Loucy (cell line): ENCODE measurements at regions not wholly inside any gene's neighbourhood (a gene's known extent, or its start where the extent isn't known, plus 50 kb on each side); places are given as distances from the start of the nearest gene placed in this dataset.

Experiments
- H2AFZ ChIP-seq: fragments of 200-600 bp; sonication (generic); 2 replicates; pipeline ENCODE4 v1.6.0; 2016; ENCODE audit warnings: antibody characterized with exemption, mild to moderate bottlenecking, low read length, moderate library complexity
- H3F3A ChIP-seq: fragments of 200-600 bp; 2 replicates; pipeline ENCODE4 v1.6.0; 2016; ENCODE audit warnings: antibody characterized with exemption, low read depth, mild to moderate bottlenecking
- H3K27me3 ChIP-seq: fragments of 200-600 bp; sonication (generic); 2 replicates; pipeline ENCODE4 v1.6.1; 2014; ENCODE audit warnings: low read length, mild to moderate bottlenecking; ENCODE audit not compliant: insufficient read depth, poor library complexity, severe bottlenecking
- H3K36me3 ChIP-seq: fragments of 200-600 bp; sonication (generic); 2 replicates; pipeline ENCODE4 v1.6.1; 2016; ENCODE audit warnings: low read length; ENCODE audit not compliant: insufficient read depth
- H3K4me1 ChIP-seq: fragments of 200-600 bp; sonication (generic); 2 replicates; pipeline ENCODE4 v1.5.1; 2014; ENCODE audit warnings: low read length, mild to moderate bottlenecking; ENCODE audit not compliant: insufficient read depth, poor library complexity, severe bottlenecking
- H3K4me2 ChIP-seq: fragments of 200-600 bp; sonication (generic); 2 replicates; pipeline ENCODE4 v1.6.0; 2014; ENCODE audit warnings: antibody characterized with exemption, low read length, low read depth, mild to moderate bottlenecking; ENCODE audit not compliant: poor library complexity, severe bottlenecking
- H3K4me3 ChIP-seq: fragments of 200-600 bp; sonication (generic); 2 replicates; pipeline ENCODE4 v1.5.1; 2014; ENCODE audit warnings: low read length, mild to moderate bottlenecking, mixed read lengths; ENCODE audit not compliant: poor library complexity, severe bottlenecking
- H3K79me2 ChIP-seq: fragments of 200-600 bp; sonication (generic); 2 replicates; pipeline ENCODE4 v1.6.1; 2014; ENCODE audit warnings: low read length; ENCODE audit not compliant: insufficient read depth
- H3K9ac ChIP-seq: fragments of 200-600 bp; sonication (generic); 2 replicates; pipeline ENCODE4 v1.6.0; 2014; ENCODE audit warnings: mild to moderate bottlenecking, low read depth, low read length, moderate library complexity; ENCODE audit not compliant: poor library complexity, severe bottlenecking
- H3K9me2 ChIP-seq: fragments of 200-600 bp; sonication (generic); replicated peaks from 2 replicates; pipeline ENCODE4 v1.6.1; 2016; ENCODE audit warnings: low read depth, low read length, mixed read lengths
- H3K9me3 ChIP-seq: fragments of 200-600 bp; sonication (generic); 2 replicates; pipeline ENCODE4 v1.6.1; 2014; ENCODE audit warnings: mild to moderate bottlenecking, antibody characterized with exemption, low read length, low read depth; ENCODE audit not compliant: insufficient read depth
- H4K20me1 ChIP-seq: fragments of 200-600 bp; sonication (generic); 2 replicates; pipeline ENCODE4 v1.6.0; 2014; ENCODE audit warnings: antibody characterized with exemption, low read length, mild to moderate bottlenecking; ENCODE audit not compliant: insufficient read depth, poor library complexity, severe bottlenecking
- EZH2phosphoT487 ChIP-seq: fragments of 200-600 bp; IDR thresholded peaks from 2 replicates; pipeline ENCODE4 v1.6.1; 2018; ENCODE audit warnings: antibody characterized with exemption, mild to moderate bottlenecking, moderate library complexity, borderline replicate concordance
- TF ChIP-seq, protein P1 (sequence below): fragments of 200-600 bp; sonication (generic); conservative IDR thresholded peaks from 2 replicates; pipeline ENCODE4 v1.5.1; 2014; ENCODE audit warnings: mild to moderate bottlenecking, antibody characterized with exemption, low read length

DNA sequence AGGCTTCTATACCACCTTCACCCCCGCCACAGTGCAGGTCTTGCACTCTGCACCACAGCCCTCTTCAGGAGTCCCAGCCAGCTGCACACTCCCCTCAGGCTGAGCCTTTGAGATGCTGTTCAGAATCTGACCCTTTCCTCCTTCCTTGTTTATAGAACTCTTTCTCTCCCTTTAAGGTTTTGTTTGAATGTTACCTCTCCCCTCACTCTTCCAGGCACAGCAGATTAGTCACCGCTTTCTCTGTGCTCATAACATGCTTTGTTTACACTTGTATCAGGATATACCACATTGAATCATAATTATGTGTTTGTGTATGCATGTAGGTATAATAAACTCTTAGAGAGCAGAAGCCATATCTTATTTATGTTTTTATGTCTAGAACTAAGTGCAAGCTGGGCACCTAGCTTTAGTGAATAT is 168.4 kb upstream of the BCL6 start:
- peaks cover 70% of the 10 kb centered on the region for H3K4me1 ChIP-seq
- H2AFZ ChIP-seq: no peak overlapping the region; the same call in 1 of the 2 replicates

DNA sequence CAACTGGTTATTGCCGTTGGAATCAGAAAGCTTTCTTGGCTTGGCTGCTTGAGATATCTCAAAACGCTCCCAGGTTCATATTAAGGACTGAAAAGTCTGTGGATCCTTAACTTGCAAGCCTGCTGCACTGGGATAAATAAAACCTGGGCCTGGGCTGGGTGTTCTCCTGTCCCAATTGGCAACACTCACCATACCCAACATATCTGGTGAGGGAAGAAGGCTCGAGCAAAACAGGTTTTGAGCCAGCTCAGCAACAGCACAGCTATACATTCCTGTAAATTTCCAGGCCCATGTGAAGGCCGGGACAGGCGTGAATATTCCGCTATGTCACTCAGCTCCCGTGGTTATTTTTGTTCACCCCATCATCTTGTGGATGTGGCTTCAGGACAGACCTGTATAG is 169.0 kb upstream of the BCL6 start:
- H3K4me2 ChIP-seq: no peak overlapping the region
- H3K36me3 ChIP-seq: no peaks in the 10 kb centered on the region
- H3K9me3 ChIP-seq: no peaks in the 10 kb centered on the region
- no peak overlapping the region for H2AFZ ChIP-seq
- no peak overlapping the region for H3K4me3 ChIP-seq
- TF ChIP-seq, protein P1, sequence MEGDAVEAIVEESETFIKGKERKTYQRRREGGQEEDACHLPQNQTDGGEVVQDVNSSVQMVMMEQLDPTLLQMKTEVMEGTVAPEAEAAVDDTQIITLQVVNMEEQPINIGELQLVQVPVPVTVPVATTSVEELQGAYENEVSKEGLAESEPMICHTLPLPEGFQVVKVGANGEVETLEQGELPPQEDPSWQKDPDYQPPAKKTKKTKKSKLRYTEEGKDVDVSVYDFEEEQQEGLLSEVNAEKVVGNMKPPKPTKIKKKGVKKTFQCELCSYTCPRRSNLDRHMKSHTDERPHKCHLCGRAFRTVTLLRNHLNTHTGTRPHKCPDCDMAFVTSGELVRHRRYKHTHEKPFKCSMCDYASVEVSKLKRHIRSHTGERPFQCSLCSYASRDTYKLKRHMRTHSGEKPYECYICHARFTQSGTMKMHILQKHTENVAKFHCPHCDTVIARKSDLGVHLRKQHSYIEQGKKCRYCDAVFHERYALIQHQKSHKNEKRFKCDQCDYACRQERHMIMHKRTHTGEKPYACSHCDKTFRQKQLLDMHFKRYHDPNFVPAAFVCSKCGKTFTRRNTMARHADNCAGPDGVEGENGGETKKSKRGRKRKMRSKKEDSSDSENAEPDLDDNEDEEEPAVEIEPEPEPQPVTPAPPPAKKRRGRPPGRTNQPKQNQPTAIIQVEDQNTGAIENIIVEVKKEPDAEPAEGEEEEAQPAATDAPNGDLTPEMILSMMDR: no peak
- TF ChIP-seq EZH2phosphoT487: no peak
- H4K20me1 ChIP-seq: no peaks in the 10 kb centered on the region
- H3K27me3 ChIP-seq: no peaks in the 10 kb centered on the region
- H3K9ac ChIP-seq: no peak overlapping the region
- no peaks in the 10 kb centered on the region for H3F3A ChIP-seq
- no peaks in the 10 kb centered on the region for H3K79me2 ChIP-seq
- H3K9me2 ChIP-seq: no peaks in the 10 kb centered on the region
- peaks cover 76% of the 10 kb centered on the region for H3K4me1 ChIP-seq

More for the DNA sequence above, 168.4 kb upstream of the BCL6 start:
- no peaks in the 10 kb centered on the region for H3K36me3 ChIP-seq
- H3K9ac ChIP-seq: no peak overlapping the region
- H3F3A ChIP-seq: no peaks in the 10 kb centered on the region
- H3K9me2 ChIP-seq: no peaks in the 10 kb centered on the region
- no peaks in the 10 kb centered on the region for H3K27me3 ChIP-seq
- TF ChIP-seq, protein P1: no peak
- TF ChIP-seq EZH2phosphoT487: no peak
- H3K79me2 ChIP-seq: no peaks in the 10 kb centered on the region
- no peak overlapping the region for H3K4me2 ChIP-seq
- H3K4me3 ChIP-seq: no peak overlapping the region
- no peaks in the 10 kb centered on the region for H3K9me3 ChIP-seq
- no peaks in the 10 kb centered on the region for H4K20me1 ChIP-seq

DNA sequence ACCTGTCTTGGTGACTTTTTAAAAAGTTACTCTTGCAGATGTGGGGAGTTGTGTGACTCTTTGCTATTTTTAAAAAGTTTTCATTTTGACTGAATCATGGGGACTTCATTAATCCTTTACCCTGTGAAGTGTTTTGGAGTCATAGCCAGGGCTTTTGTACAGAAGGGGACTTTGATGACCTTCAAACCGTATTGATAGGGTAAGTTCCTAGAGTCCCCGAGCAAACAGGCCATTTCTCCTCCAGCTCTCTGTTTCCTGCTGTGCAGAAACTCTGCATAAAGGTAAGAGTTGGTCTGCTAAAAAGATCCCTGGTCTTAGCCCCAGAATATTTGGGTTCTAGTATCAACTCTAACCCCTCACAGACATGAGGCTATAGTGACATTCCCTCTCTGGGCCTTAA is 170.8 kb upstream of the BCL6 start:
- Histone ChIP-seq H3K9ac (peak overlapping the region; percentile 30), H3K9me3 (no peaks in the 10 kb centered on the region), H3K27me3 (no peaks in the 10 kb centered on the region), H3K4me2 (peak overlapping the region; percentile 11), H3K4me1 (peaks cover 79% of the 10 kb centered on the region), H4K20me1 (no peaks in the 10 kb centered on the region), H3K36me3 (no peaks in the 10 kb centered on the region), H3F3A (no peaks in the 10 kb centered on the region), H3K79me2 (no peaks in the 10 kb centered on the region), H3K4me3 (no peak overlapping the region), H2AFZ (peak overlapping the region; percentile 74), H3K9me2 (no peaks in the 10 kb centered on the region)
- TF ChIP-seq, protein P1: no peak
- no peak for TF ChIP-seq EZH2phosphoT487
